ENCODE measurements at regions not wholly inside any gene's neighbourhood (a gene's known extent, or its start where the extent isn't known, plus 50 kb on each side); places are given as distances from the start of the nearest gene placed in this dataset.

- ChIA-PET POLR2A (ENCODE audit: unreplicated experiment) (no interaction called here), CTCF (no interaction called here)
- Histone ChIP-seq H3K27ac (ENCODE audit: low read length) (no peak overlapping the region), H3K9me3 (ENCODE audit: low read length) (no peaks in the 10 kb centered on the region), H3K4me1 (ENCODE audit: insufficient read depth, low read length) (peaks cover 11% of the 10 kb centered on the region), H3K4me3 (ENCODE audit: low read length) (no peak overlapping the region), H4K20me1 (ENCODE audit: low read length) (no peaks in the 10 kb centered on the region), H3K27me3 (ENCODE audit: low read length) (no peaks in the 10 kb centered on the region), H3K4me2 (ENCODE audit: low read length) (no peak overlapping the region), H3K9ac (ENCODE audit: low read length) (no peak overlapping the region), H3F3A (ENCODE audit: low read length, unreplicated experiment) (no peaks in the 10 kb centered on the region), H3K36me3 (ENCODE audit: low read depth, low read length) (no peaks in the 10 kb centered on the region), H3K9me2 (replicated peaks; ENCODE audit: low read length) (no peaks in the 10 kb centered on the region), H3K79me2 (ENCODE audit: low read length) (no peaks in the 10 kb centered on the region), H2AFZ (ENCODE audit: low read length) (no peak overlapping the region)
- no peak for ATAC-seq
- intact Hi-C loops (cut with micrococcal nuclease), result no loop called here
- DNase-seq, result no peak
- no TSS peak for BruUV-seq (replicated peaks)
- no peak for TF ChIP-seq EZH2phosphoT487 (IDR thresholded peaks at IDR 0.05; ENCODE audit: borderline replicate concordance, low read length)
- TF ChIP-seq EZH2 (IDR thresholded peaks at IDR 0.05; ENCODE audit: low read length, unreplicated experiment), result no peak
- no peak for TF ChIP-seq CTCF (conservative IDR thresholded peaks at IDR 0.05; ENCODE audit: low read depth, low read length)
Measured at GRCh38 chr6:103982574-103982973, 877.1 kb downstream of the HACE1 start.

- Histone ChIP-seq H3K9me2 (replicated peaks; ENCODE audit: low read length) (no peaks in the 10 kb centered on the region), H3K27ac (ENCODE audit: low read length) (no peak overlapping the region), H3K36me3 (ENCODE audit: low read depth, low read length) (no peaks in the 10 kb centered on the region), H3K4me1 (ENCODE audit: insufficient read depth, low read length) (peaks cover 11% of the 10 kb centered on the region), H3K27me3 (ENCODE audit: low read length) (no peaks in the 10 kb centered on the region), H3F3A (ENCODE audit: low read length, unreplicated experiment) (no peaks in the 10 kb centered on the region), H3K9me3 (ENCODE audit: low read length) (no peaks in the 10 kb centered on the region), H4K20me1 (ENCODE audit: low read length) (no peaks in the 10 kb centered on the region), H3K79me2 (ENCODE audit: low read length) (no peaks in the 10 kb centered on the region), H3K9ac (ENCODE audit: low read length) (no peak overlapping the region), H3K4me2 (ENCODE audit: low read length) (no peak overlapping the region), H3K4me3 (ENCODE audit: low read length) (no peak overlapping the region), H2AFZ (ENCODE audit: low read length) (no peak overlapping the region)
- ATAC-seq (no peak), DNase-seq (no peak)
- ChIA-PET CTCF (no interaction called here), POLR2A (ENCODE audit: unreplicated experiment) (no interaction called here)
- intact Hi-C loops (cut with micrococcal nuclease), result no loop called here
- no TSS peak for BruUV-seq (replicated peaks)
- TF ChIP-seq EZH2phosphoT487 (IDR thresholded peaks at IDR 0.05; ENCODE audit: borderline replicate concordance, low read length) (no peak), EZH2 (IDR thresholded peaks at IDR 0.05; ENCODE audit: low read length, unreplicated experiment) (no peak), CTCF (conservative IDR thresholded peaks at IDR 0.05; ENCODE audit: low read depth, low read length) (no peak)
Measured at GRCh38 chr6:103979308-103979707, 880.4 kb downstream of the HACE1 start.

GRCh38 chr6:103937389-103937788 is 922.3 kb downstream of the HACE1 start:
- DNase-seq (no peak), ATAC-seq (no peak)
- H3F3A ChIP-seq (ENCODE audit: low read length, unreplicated experiment), result no peaks in the 10 kb centered on the region
- H3K4me3 ChIP-seq (ENCODE audit: low read length), result no peak overlapping the region
- no peaks in the 10 kb centered on the region for H3K27me3 ChIP-seq (ENCODE audit: low read length)
- H3K36me3 ChIP-seq (ENCODE audit: low read depth, low read length), result no peaks in the 10 kb centered on the region
- no peaks in the 10 kb centered on the region for H3K79me2 ChIP-seq (ENCODE audit: low read length)
- CTCF ChIA-PET, result no interaction called here
- no peak overlapping the region for H2AFZ ChIP-seq (ENCODE audit: low read length)
- H3K9me3 ChIP-seq (ENCODE audit: low read length), result no peaks in the 10 kb centered on the region
- POLR2A ChIA-PET (ENCODE audit: unreplicated experiment), result no interaction called here
- H3K4me1 ChIP-seq (ENCODE audit: insufficient read depth, low read length), result no peaks in the 10 kb centered on the region
- H3K27ac ChIP-seq (ENCODE audit: low read length), result no peak overlapping the region
- intact Hi-C loops (cut with micrococcal nuclease), result no loop called here
- no TSS peak for BruUV-seq (replicated peaks)
- no peaks in the 10 kb centered on the region for H4K20me1 ChIP-seq (ENCODE audit: low read length)
- no peaks in the 10 kb centered on the region for H3K9me2 ChIP-seq (replicated peaks; ENCODE audit: low read length)
- TF ChIP-seq EZH2phosphoT487 (IDR thresholded peaks at IDR 0.05; ENCODE audit: borderline replicate concordance, low read length) (no peak), EZH2 (IDR thresholded peaks at IDR 0.05; ENCODE audit: low read length, unreplicated experiment) (no peak)
- H3K4me2 ChIP-seq (ENCODE audit: low read length), result no peak overlapping the region
- no peak overlapping the region for H3K9ac ChIP-seq (ENCODE audit: low read length)

All from PC-3 (cell line).